PC-3 (cell line): ENCODE measurements at regions not wholly inside any gene's neighbourhood (a gene's known extent, or its start where the extent isn't known, plus 50 kb on each side); places are given as distances from the start of the nearest gene placed in this dataset.
"Not testable (repeated sequence)": the region's sequence is repeated elsewhere in the genome, so short reads cannot be mapped to it uniquely, and the experiment has no call there.

ENCODE experiments used
- ATAC-seq: fragments of 200-7000 bp; cut with Tn5 transposase; 2 replicates; pipeline ENCODE4 v1.9.1; 2020; ENCODE audit warnings: mild to moderate bottlenecking, moderate library complexity
- BruUV-seq: library from RNA; stranded (reverse); fragments of 400-500 nt; replicated peaks from 2 replicates; lab custom pipeline; 2021; lab: Mats Ljungman, UMichigan
- CTCF ChIA-PET: fragments of 300-600 bp; sonication (Branson Sonifier 250); formaldehyde crosslinking; loops from one replicate; lab custom pipeline; 2022; ENCODE audit warnings: antibody characterized with exemption; lab: Charles Lee
- POLR2A ChIA-PET: fragments of 300-600 bp; sonication (Branson Sonifier 250); formaldehyde crosslinking; loops from one replicate; lab custom pipeline; 2022; ENCODE audit warnings: antibody characterized with exemption; ENCODE audit not compliant: unreplicated experiment; lab: Charles Lee
- DNase-seq: peaks from one replicate; pipeline ENCODE4 v3.0.0-alpha.2; 2015
- H2AFZ ChIP-seq: fragments of 300-600 bp; sonication (generic); 2 replicates; pipeline ENCODE4 v1.6.0; 2016; ENCODE audit warnings: antibody characterized with exemption, low read length
- H3F3A ChIP-seq: fragments of 300-600 bp; sonication (generic); one replicate; pipeline ENCODE4 v1.6.0; 2017; ENCODE audit warnings: antibody characterized with exemption, low read length, control low read depth, mild to moderate bottlenecking; ENCODE audit not compliant: unreplicated experiment
- H3K27ac ChIP-seq: fragments of 300-600 bp; sonication (generic); 2 replicates; pipeline ENCODE4 v1.5.1; 2016; ENCODE audit warnings: mild to moderate bottlenecking, low read length
- H3K27me3 ChIP-seq: fragments of 300-600 bp; sonication (generic); 2 replicates; pipeline ENCODE4 v1.6.1; 2016; ENCODE audit warnings: low read length, mixed read lengths
- H3K36me3 ChIP-seq: fragments of 300-600 bp; sonication (generic); 2 replicates; pipeline ENCODE4 v1.6.1; 2016; ENCODE audit warnings: low read depth, mixed run types, low read length, mixed read lengths
- H3K4me1 ChIP-seq: fragments of 300-600 bp; sonication (generic); 2 replicates; pipeline ENCODE4 v1.5.1; 2016; ENCODE audit warnings: low read length; ENCODE audit not compliant: insufficient read depth
- H3K4me2 ChIP-seq: fragments of 300-600 bp; sonication (generic); 2 replicates; pipeline ENCODE4 v1.6.0; 2016; ENCODE audit warnings: low read length
- H3K4me3 ChIP-seq: fragments of 300-600 bp; sonication (generic); 2 replicates; pipeline ENCODE4 v1.5.1; 2016; ENCODE audit warnings: mild to moderate bottlenecking, low read length, mixed read lengths
- H3K79me2 ChIP-seq: fragments of 300-600 bp; sonication (generic); 2 replicates; pipeline ENCODE4 v1.6.1; 2017; ENCODE audit warnings: low read length, mixed read lengths
- H3K9ac ChIP-seq: fragments of 300-600 bp; sonication (generic); 2 replicates; pipeline ENCODE4 v1.6.0; 2016; ENCODE audit warnings: mild to moderate bottlenecking, low read length
- H3K9me2 ChIP-seq: fragments of 300-600 bp; sonication (generic); replicated peaks from 2 replicates; pipeline ENCODE4 v1.6.1; 2016; ENCODE audit warnings: mixed run types, low read length, mixed read lengths
- H3K9me3 ChIP-seq: fragments of 300-600 bp; sonication (generic); 2 replicates; pipeline ENCODE4 v1.6.1; 2016; ENCODE audit warnings: low read length, mixed read lengths
- H4K20me1 ChIP-seq: fragments of 300-600 bp; sonication (generic); 2 replicates; pipeline ENCODE4 v1.6.1; 2016; ENCODE audit warnings: low read length, mixed read lengths
- CTCF ChIP-seq: fragments of 300-600 bp; sonication (generic); conservative IDR thresholded peaks from 2 replicates; pipeline ENCODE4 v1.5.1; 2017; ENCODE audit warnings: antibody characterized with exemption, low read depth, mild to moderate bottlenecking, low read length
- EZH2 ChIP-seq: fragments of 300-600 bp; sonication (generic); IDR thresholded peaks from one replicate; pipeline ENCODE4 v1.6.1; 2017; ENCODE audit warnings: antibody characterized with exemption, mild to moderate bottlenecking, low read length; ENCODE audit not compliant: unreplicated experiment
- EZH2phosphoT487 ChIP-seq: fragments of 300-600 bp; sonication (generic); IDR thresholded peaks from 2 replicates; pipeline ENCODE4 v1.6.1; 2018; ENCODE audit warnings: mild to moderate bottlenecking, antibody characterized with exemption, low read length, borderline replicate concordance
- intact Hi-C: fragments of 100-400 bp; cut with micrococcal nuclease; formaldehyde crosslinking; loops from 2 replicates; pipeline ENCODE4 v1.9.0; 2023

- Histone ChIP-seq H3K4me2 (no peak overlapping the region), H2AFZ (no peak overlapping the region)
- POLR2A ChIA-PET, result no interaction called here
Measured at GRCh38 chr3:4084271-4084670, 218.9 kb upstream of the SETMAR start.

GRCh38 chr3:4086662-4087061 is 216.5 kb upstream of the SETMAR start:
- ATAC-seq, H4K20me1 ChIP-seq, H3K4me2 ChIP-seq, intact Hi-C loops, H3K36me3 ChIP-seq, BruUV-seq, H3K9me3 ChIP-seq, CTCF ChIA-PET, H3K9me2 ChIP-seq, H3K27me3 ChIP-seq, H2AFZ ChIP-seq, H3K27ac ChIP-seq, H3K4me1 ChIP-seq, H3K4me3 ChIP-seq, H3F3A ChIP-seq, H3K9ac ChIP-seq, DNase-seq, POLR2A ChIA-PET, H3K79me2 ChIP-seq: not testable (repeated sequence)

More at GRCh38 chr3:4084271-4084670, 218.9 kb upstream of the SETMAR start:
- BruUV-seq, result no TSS peak
- Histone ChIP-seq H3K9ac (no peak overlapping the region), H3F3A (no peaks in the 10 kb centered on the region), H3K36me3 (no peaks in the 10 kb centered on the region), H3K4me1 (no peaks in the 10 kb centered on the region), H3K9me2 (no peaks in the 10 kb centered on the region), H3K79me2 (no peaks in the 10 kb centered on the region), H4K20me1 (no peaks in the 10 kb centered on the region), H3K27ac (no peak overlapping the region), H3K9me3 (peaks cover 9% of the 10 kb centered on the region; the same call in 1 of the 2 replicates), H3K27me3 (no peaks in the 10 kb centered on the region), H3K4me3 (no peak overlapping the region)
- intact Hi-C loops, result no loop called here
- no peak for ATAC-seq
- CTCF ChIA-PET, result no interaction called here
- TF ChIP-seq EZH2phosphoT487 (no peak), CTCF (no peak), EZH2 (no peak)
- no peak for DNase-seq

GRCh38 chr3:4091786-4092185 is 211.4 kb upstream of the SETMAR start:
- Histone ChIP-seq H3K9me3 (no peaks in the 10 kb centered on the region), H3K9me2 (no peaks in the 10 kb centered on the region), H3K4me3 (no peak overlapping the region), H3K79me2 (no peaks in the 10 kb centered on the region), H4K20me1 (no peaks in the 10 kb centered on the region), H3K27ac (no peak overlapping the region), H3F3A (no peaks in the 10 kb centered on the region), H3K4me2 (no peak overlapping the region), H2AFZ (no peak overlapping the region), H3K9ac (no peak overlapping the region), H3K36me3 (no peaks in the 10 kb centered on the region), H3K27me3 (no peaks in the 10 kb centered on the region), H3K4me1 (no peaks in the 10 kb centered on the region)
- no peak for ATAC-seq
- CTCF ChIA-PET, result no interaction called here
- no peak for DNase-seq
- no peak for TF ChIP-seq CTCF
- TF ChIP-seq EZH2phosphoT487, result no peak
- no peak for TF ChIP-seq EZH2
- POLR2A ChIA-PET, result no interaction called here
- BruUV-seq, result no TSS peak
- intact Hi-C loops, result no loop called here
